ENCODE measurements at regions not wholly inside any gene's neighbourhood (a gene's known extent, or its start where the extent isn't known, plus 50 kb on each side); places are given as distances from the start of the nearest gene placed in this dataset.

GRCh38 chr2:35314049-35314448 lies 1041.5 kb upstream of the CRIM1 start:
- no peak for TF ChIP-seq CTCF (conservative IDR thresholded peaks at IDR 0.05; ENCODE audit: low read length)
- TF ChIP-seq EZH2phosphoT487 (IDR thresholded peaks at IDR 0.05; ENCODE audit: borderline replicate concordance) = no peak
